GM18951 (cell line): ENCODE measurements at regions not wholly inside any gene's neighbourhood (a gene's known extent, or its start where the extent isn't known, plus 50 kb on each side); places are given as distances from the start of the nearest gene placed in this dataset.

Experiments
- POLR2A ChIP-seq: IDR thresholded peaks from 4 replicates; pipeline ENCODE4 v1.6.1; 2011; ENCODE audit warnings: mild to moderate bottlenecking; ENCODE audit not compliant: insufficient read length, insufficient read depth; ENCODE audit errors: extremely low read depth
- in situ Hi-C: fragments of 300-500 bp; cut with MboI; formaldehyde crosslinking; loops from one replicate; pipeline ENCODE4 v1.12.0; 2022; ENCODE audit warnings: low sequenced_read_pairs, mixed read lengths, inconsistent platforms; ENCODE audit not compliant: unreplicated experiment

- TF ChIP-seq POLR2A = no peak
- in situ Hi-C loops = no loop called here
Measured at GRCh38 chr5:81914696-81915095, 57.1 kb upstream of the ATG10 start.

- in situ Hi-C loops = no loop called here
- no peak for TF ChIP-seq POLR2A
Measured at GRCh38 chr5:81912933-81913332, 58.9 kb upstream of the ATG10 start.

- in situ Hi-C loops = no loop called here
- TF ChIP-seq POLR2A = no peak
Measured at GRCh38 chr5:81909677-81910076, 62.1 kb upstream of the ATG10 start.

- no peak for TF ChIP-seq POLR2A
- in situ Hi-C loops = no loop called here
Measured at GRCh38 chr5:81908771-81909170, 63.1 kb upstream of the ATG10 start.

GRCh38 chr5:81908044-81908443, 63.8 kb upstream of the ATG10 start:
- in situ Hi-C loops = no loop called here
- no peak for TF ChIP-seq POLR2A

GRCh38 chr5:81907012-81907635, 64.7 kb upstream of the ATG10 start:
- TF ChIP-seq POLR2A = no peak
- in situ Hi-C loops = no loop called here

GRCh38 chr5:81906086-81906485, 65.7 kb upstream of the ATG10 start:
- in situ Hi-C loops = no loop called here
- no peak for TF ChIP-seq POLR2A

GRCh38 chr5:81904861-81905260, 67.0 kb upstream of the ATG10 start:
- in situ Hi-C loops = no loop called here
- no peak for TF ChIP-seq POLR2A

- no peak for TF ChIP-seq POLR2A
- in situ Hi-C loops = no loop called here
Measured at GRCh38 chr5:81904166-81904565, 67.7 kb upstream of the ATG10 start.

GRCh38 chr5:81901586-81901985, 70.2 kb upstream of the ATG10 start:
- in situ Hi-C loops = no loop called here
- TF ChIP-seq POLR2A = no peak

- in situ Hi-C loops = no loop called here
- TF ChIP-seq POLR2A = no peak
Measured at GRCh38 chr5:81899123-81899522, 72.7 kb upstream of the ATG10 start.

- in situ Hi-C loops = no loop called here
Measured at GRCh38 chr5:81898403-81898802, 73.4 kb upstream of the ATG10 start.

GRCh38 chr5:81896764-81897163, 75.1 kb upstream of the ATG10 start:
- in situ Hi-C loops = no loop called here
- TF ChIP-seq POLR2A = no peak

More at GRCh38 chr5:81898403-81898802, 73.4 kb upstream of the ATG10 start:
- no peak for TF ChIP-seq POLR2A

GRCh38 chr5:81895307-81895706, 76.5 kb upstream of the ATG10 start:
- in situ Hi-C loops = no loop called here
- no peak for TF ChIP-seq POLR2A

GRCh38 chr5:81893961-81894360, 77.9 kb upstream of the ATG10 start:
- TF ChIP-seq POLR2A = no peak
- in situ Hi-C loops = no loop called here

GRCh38 chr5:81884871-81885270, 87.0 kb upstream of the ATG10 start:
- TF ChIP-seq POLR2A = no peak
- in situ Hi-C loops = no loop called here
